ENCODE measurements at regions not wholly inside any gene's neighbourhood (a gene's known extent, or its start where the extent isn't known, plus 50 kb on each side); places are given as distances from the start of the nearest gene placed in this dataset.

DNA sequence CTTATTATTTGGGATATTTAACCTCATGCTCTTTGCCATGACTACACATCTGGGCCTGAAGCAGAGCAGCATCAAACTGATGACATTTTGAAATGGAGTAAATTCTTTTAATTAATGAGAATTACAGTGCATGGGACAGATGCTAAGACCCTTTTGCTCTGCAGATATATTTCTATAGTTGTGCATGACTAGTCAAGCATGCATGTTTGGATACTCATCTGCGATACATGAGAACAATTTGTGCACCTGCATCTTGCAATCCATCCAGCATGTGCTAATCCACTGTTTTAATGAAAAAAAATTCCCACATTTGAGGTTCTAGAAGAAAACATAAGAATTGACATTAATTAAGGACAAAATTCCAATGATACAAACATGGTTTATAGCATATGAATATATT, 1047.6 kb upstream of the ACO1 start:
- no TSS peak for BruUV-seq (replicated peaks)

More for the DNA sequence above, 1047.6 kb upstream of the ACO1 start:
- Histone ChIP-seq H3K36me3 (ENCODE audit: control insufficient read depth, insufficient read depth, low read length) (no peaks in the 10 kb centered on the region), H3K4me1 (ENCODE audit: control insufficient read depth, insufficient read depth, low read length) (no peaks in the 10 kb centered on the region), H3K4me2 (ENCODE audit: low read depth, low read length) (no peak overlapping the region), H3K18ac (ENCODE audit: low read depth, low read length) (no peak overlapping the region), H2AK9ac (replicated peaks; ENCODE audit: low read depth, low read length, poor library complexity) (no peak overlapping the region), H3K27me3 (ENCODE audit: control insufficient read depth, insufficient read depth, low read length) (no peaks in the 10 kb centered on the region), H3K27ac (ENCODE audit: insufficient read depth, low read length) (no peak overlapping the region), H3K4me3 (ENCODE audit: insufficient read depth, low read depth, low read length) (no peak overlapping the region), H2BK5ac (ENCODE audit: low read depth, low read length, poor library complexity, severe bottlenecking) (no peak overlapping the region), H4K91ac (ENCODE audit: insufficient read depth, low read depth, low read length) (no peak overlapping the region), H3K56ac (ENCODE audit: extremely low read depth, insufficient read depth, low read length) (no peak overlapping the region), H4K20me1 (ENCODE audit: insufficient read depth, low read length) (no peaks in the 10 kb centered on the region), H2BK20ac (ENCODE audit: low read depth, low read length) (no peak overlapping the region), H4K8ac (ENCODE audit: low read depth in 2 of 2, low read length in 2 of 2) (no peak overlapping the region), H3K9ac (ENCODE audit: low read depth, low read length) (no peak overlapping the region), H3K79me1 (ENCODE audit: low read depth in 1 of 2, low read length in 2 of 2) (no peaks in the 10 kb centered on the region), H2BK15ac (ENCODE audit: low read depth, low read length) (no peak overlapping the region), H3K4ac (ENCODE audit: low read depth, low read length) (no peak overlapping the region), H2AK5ac (ENCODE audit: low read depth, low read length) (no peak overlapping the region), H3K9me3 (ENCODE audit: control insufficient read depth, insufficient read depth, low read length) (no peaks in the 10 kb centered on the region), H3K14ac (replicated peaks; ENCODE audit: low read depth, low read length) (no peak overlapping the region), H3K9me1 (ENCODE audit: insufficient read depth, low read length) (no peaks in the 10 kb centered on the region), H2BK120ac (ENCODE audit: low read depth, low read length) (no peak overlapping the region), H2AFZ (replicated peaks; ENCODE audit: low read length, poor library complexity) (no peak overlapping the region), H4K5ac (ENCODE audit: low read depth, low read length) (no peak overlapping the region), H3K23ac (ENCODE audit: low read depth, low read length) (no peak overlapping the region)
- no peak for DNase-seq
- ATAC-seq (ENCODE audit: low read depth), result no peak
- CTCF ChIA-PET, result no interaction called here
- intact Hi-C loops (cut with micrococcal nuclease) (no loop called here), in situ Hi-C loops (cut with MboI; ENCODE audit: low sequenced_read_pairs) (no loop called here), dilution Hi-C loops (cut with HindIII; ENCODE audit: low sequenced_read_pairs, unreplicated experiment) (no loop called here)
- POLR2A ChIA-PET (ENCODE audit: unreplicated experiment), result no interaction called here
- no CpG with 5 or more reads among the region's 1 CpG for WGBS, 2 experiments (ENCODE audit: extremely low coverage in 2 of 2, insufficient read length in 1 of 2)
- TF ChIP-seq NFE2L2 (IDR thresholded peaks at IDR 0.05; ENCODE audit: low read depth, low read length) (no peak), RCOR1 (IDR thresholded peaks at IDR 0.05; ENCODE audit: insufficient replicate concordance, low read length) (no peak), CEBPB (IDR thresholded peaks at IDR 0.05; ENCODE audit: low read depth, low read length) (no peak), MAZ (IDR thresholded peaks at IDR 0.05; ENCODE audit: borderline replicate concordance, low read depth, low read length) (no peak), SMC3 (IDR thresholded peaks at IDR 0.05; ENCODE audit: low read depth, low read length) (no peak), POLR2A (IDR thresholded peaks at IDR 0.05; ENCODE audit: low read depth, low read length) (no peak), FOS (IDR thresholded peaks at IDR 0.05; ENCODE audit: low read depth, low read length) (no peak), USF2 (IDR thresholded peaks at IDR 0.05; ENCODE audit: low read depth, low read length) (no peak), CHD1 (IDR thresholded peaks at IDR 0.05; ENCODE audit: low read depth, low read length) (no peak), BHLHE40 (IDR thresholded peaks at IDR 0.05; ENCODE audit: low read depth, low read length) (no peak)
- TF ChIP-seq, protein P1, sequence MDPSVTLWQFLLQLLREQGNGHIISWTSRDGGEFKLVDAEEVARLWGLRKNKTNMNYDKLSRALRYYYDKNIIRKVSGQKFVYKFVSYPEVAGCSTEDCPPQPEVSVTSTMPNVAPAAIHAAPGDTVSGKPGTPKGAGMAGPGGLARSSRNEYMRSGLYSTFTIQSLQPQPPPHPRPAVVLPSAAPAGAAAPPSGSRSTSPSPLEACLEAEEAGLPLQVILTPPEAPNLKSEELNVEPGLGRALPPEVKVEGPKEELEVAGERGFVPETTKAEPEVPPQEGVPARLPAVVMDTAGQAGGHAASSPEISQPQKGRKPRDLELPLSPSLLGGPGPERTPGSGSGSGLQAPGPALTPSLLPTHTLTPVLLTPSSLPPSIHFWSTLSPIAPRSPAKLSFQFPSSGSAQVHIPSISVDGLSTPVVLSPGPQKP (IDR thresholded peaks at IDR 0.05; ENCODE audit: borderline replicate concordance, low read depth, low read length), result no peak
- TF ChIP-seq, protein P2, sequence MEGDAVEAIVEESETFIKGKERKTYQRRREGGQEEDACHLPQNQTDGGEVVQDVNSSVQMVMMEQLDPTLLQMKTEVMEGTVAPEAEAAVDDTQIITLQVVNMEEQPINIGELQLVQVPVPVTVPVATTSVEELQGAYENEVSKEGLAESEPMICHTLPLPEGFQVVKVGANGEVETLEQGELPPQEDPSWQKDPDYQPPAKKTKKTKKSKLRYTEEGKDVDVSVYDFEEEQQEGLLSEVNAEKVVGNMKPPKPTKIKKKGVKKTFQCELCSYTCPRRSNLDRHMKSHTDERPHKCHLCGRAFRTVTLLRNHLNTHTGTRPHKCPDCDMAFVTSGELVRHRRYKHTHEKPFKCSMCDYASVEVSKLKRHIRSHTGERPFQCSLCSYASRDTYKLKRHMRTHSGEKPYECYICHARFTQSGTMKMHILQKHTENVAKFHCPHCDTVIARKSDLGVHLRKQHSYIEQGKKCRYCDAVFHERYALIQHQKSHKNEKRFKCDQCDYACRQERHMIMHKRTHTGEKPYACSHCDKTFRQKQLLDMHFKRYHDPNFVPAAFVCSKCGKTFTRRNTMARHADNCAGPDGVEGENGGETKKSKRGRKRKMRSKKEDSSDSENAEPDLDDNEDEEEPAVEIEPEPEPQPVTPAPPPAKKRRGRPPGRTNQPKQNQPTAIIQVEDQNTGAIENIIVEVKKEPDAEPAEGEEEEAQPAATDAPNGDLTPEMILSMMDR (conservative IDR thresholded peaks at IDR 0.05; ENCODE audit: low read depth, low read length), result no peak
